ENCODE measurements at regions not wholly inside any gene's neighbourhood (a gene's known extent, or its start where the extent isn't known, plus 50 kb on each side); places are given as distances from the start of the nearest gene placed in this dataset.

DNA sequence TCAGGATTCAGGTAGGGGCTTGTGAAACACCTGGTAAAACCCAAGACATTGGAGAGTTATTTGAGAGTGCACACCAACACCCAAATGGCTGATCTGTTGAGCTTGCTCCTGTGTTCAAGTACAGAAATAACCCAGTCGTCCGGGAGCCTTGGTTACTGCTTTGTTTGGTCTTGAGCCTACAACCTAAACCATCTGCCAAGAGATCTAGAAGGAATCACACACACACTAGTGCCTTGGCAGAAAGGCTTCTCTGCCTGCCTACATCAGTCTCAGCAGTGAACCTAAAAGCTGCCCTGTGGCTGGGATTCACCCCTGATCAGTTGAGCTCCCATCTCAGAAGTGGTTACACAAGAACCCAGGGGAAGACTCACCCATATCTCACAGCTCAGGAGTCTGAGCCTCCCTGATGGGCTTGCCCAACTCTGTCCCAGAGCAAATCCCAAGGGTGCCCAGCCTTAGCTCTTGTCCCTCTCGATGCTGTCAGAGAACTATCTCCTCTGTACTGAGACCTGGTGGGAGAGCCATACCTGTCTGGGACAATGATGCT lies 167.6 kb downstream of the CXCL12 start (continued):
- TF ChIP-seq SIX5 (IDR thresholded peaks at IDR 0.05; ENCODE audit: low read depth, low read length) (no peak), TAF1 (IDR thresholded peaks at IDR 0.05; ENCODE audit: low read depth, low read length) (no peak), SUZ12 (IDR thresholded peaks at IDR 0.05; ENCODE audit: low read length) (no peak)

Data from H1 (cell line).